ENCODE measurements at regions not wholly inside any gene's neighbourhood (a gene's known extent, or its start where the extent isn't known, plus 50 kb on each side); places are given as distances from the start of the nearest gene placed in this dataset.

GRCh38 chr1:190588424-190588823 is 110.8 kb upstream of the BRINP3 start:
- no CpG with 5 or more reads among the region's 1 CpG for WGBS, 2 experiments (ENCODE audit: extremely low coverage in 2 of 2, insufficient read length in 1 of 2)
- Histone ChIP-seq H3K79me1 (ENCODE audit: low read depth in 1 of 2, low read length in 2 of 2) (no peaks in the 10 kb centered on the region), H2AFZ (replicated peaks; ENCODE audit: low read length, poor library complexity) (no peak overlapping the region), H3K23ac (ENCODE audit: low read depth, low read length) (no peak overlapping the region), H4K91ac (ENCODE audit: insufficient read depth, low read depth, low read length) (no peak overlapping the region), H2BK20ac (ENCODE audit: low read depth, low read length) (no peak overlapping the region), H3K4me1 (ENCODE audit: control insufficient read depth, insufficient read depth, low read length) (no peaks in the 10 kb centered on the region), H4K20me1 (ENCODE audit: insufficient read depth, low read length) (no peaks in the 10 kb centered on the region), H4K5ac (ENCODE audit: low read depth, low read length) (no peak overlapping the region), H4K8ac (ENCODE audit: low read depth in 2 of 2, low read length in 2 of 2) (no peak overlapping the region), H3K9ac (ENCODE audit: low read depth, low read length) (no peak overlapping the region), H3K4ac (ENCODE audit: low read depth, low read length) (no peak overlapping the region), H2AK5ac (ENCODE audit: low read depth, low read length) (no peak overlapping the region), H3K14ac (replicated peaks; ENCODE audit: low read depth, low read length) (no peak overlapping the region), H3K9me1 (ENCODE audit: insufficient read depth, low read length) (no peaks in the 10 kb centered on the region), H3K4me2 (ENCODE audit: low read depth, low read length) (no peak overlapping the region), H3K27ac (ENCODE audit: insufficient read depth, low read length) (no peak overlapping the region), H2BK5ac (ENCODE audit: low read depth, low read length, poor library complexity, severe bottlenecking) (no peak overlapping the region), H3K27me3 (ENCODE audit: control insufficient read depth, insufficient read depth, low read length) (no peaks in the 10 kb centered on the region), H2AK9ac (replicated peaks; ENCODE audit: low read depth, low read length, poor library complexity) (no peak overlapping the region), H3K18ac (ENCODE audit: low read depth, low read length) (no peak overlapping the region), H3K56ac (ENCODE audit: extremely low read depth, insufficient read depth, low read length) (no peak overlapping the region), H3K9me3 (ENCODE audit: control insufficient read depth, insufficient read depth, low read length) (no peaks in the 10 kb centered on the region), H3K4me3 (ENCODE audit: insufficient read depth, low read depth, low read length) (no peak overlapping the region), H3K36me3 (ENCODE audit: control insufficient read depth, insufficient read depth, low read length) (no peaks in the 10 kb centered on the region), H2BK15ac (ENCODE audit: low read depth, low read length) (no peak overlapping the region), H2BK120ac (ENCODE audit: low read depth, low read length) (no peak overlapping the region)
- no TSS peak for BruUV-seq (replicated peaks)
- ChIA-PET POLR2A (ENCODE audit: unreplicated experiment) (no interaction called here), CTCF (no interaction called here)
- ATAC-seq (ENCODE audit: low read depth) = no peak
- in situ Hi-C loops (cut with MboI; ENCODE audit: low sequenced_read_pairs) = no loop called here
- DNase-seq = no peak
- TF ChIP-seq MAFK (IDR thresholded peaks at IDR 0.05; ENCODE audit: low read depth, low read length) (peak; percentile 60), SMC3 (IDR thresholded peaks at IDR 0.05; ENCODE audit: low read depth, low read length) (no peak)
- dilution Hi-C loops (cut with HindIII; ENCODE audit: low sequenced_read_pairs, unreplicated experiment) = no loop called here
- intact Hi-C loops (cut with micrococcal nuclease) = no loop called here

All from IMR-90 (cell line).